ENCODE measurements at regions not wholly inside any gene's neighbourhood (a gene's known extent, or its start where the extent isn't known, plus 50 kb on each side); places are given as distances from the start of the nearest gene placed in this dataset.

DNA sequence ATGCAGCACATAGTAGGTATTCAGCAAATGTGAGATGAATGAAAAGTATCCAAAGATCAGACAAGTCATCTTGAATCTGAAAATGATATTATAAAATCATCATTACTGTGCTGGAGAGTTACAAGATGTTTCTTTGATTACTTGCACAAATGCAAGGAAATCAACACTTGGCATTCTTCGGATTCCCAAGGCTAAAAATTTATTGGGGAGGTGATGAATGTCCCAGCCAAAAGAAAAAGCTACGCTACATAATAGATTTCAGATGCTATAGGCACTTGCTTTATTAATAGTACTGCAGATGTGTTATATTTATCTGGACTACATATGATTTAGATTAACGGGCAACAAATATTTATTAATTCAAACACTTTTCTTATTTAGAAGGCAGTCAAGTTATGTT is 286.7 kb upstream of the TENM3 start:
- TF ChIP-seq, protein P1, sequence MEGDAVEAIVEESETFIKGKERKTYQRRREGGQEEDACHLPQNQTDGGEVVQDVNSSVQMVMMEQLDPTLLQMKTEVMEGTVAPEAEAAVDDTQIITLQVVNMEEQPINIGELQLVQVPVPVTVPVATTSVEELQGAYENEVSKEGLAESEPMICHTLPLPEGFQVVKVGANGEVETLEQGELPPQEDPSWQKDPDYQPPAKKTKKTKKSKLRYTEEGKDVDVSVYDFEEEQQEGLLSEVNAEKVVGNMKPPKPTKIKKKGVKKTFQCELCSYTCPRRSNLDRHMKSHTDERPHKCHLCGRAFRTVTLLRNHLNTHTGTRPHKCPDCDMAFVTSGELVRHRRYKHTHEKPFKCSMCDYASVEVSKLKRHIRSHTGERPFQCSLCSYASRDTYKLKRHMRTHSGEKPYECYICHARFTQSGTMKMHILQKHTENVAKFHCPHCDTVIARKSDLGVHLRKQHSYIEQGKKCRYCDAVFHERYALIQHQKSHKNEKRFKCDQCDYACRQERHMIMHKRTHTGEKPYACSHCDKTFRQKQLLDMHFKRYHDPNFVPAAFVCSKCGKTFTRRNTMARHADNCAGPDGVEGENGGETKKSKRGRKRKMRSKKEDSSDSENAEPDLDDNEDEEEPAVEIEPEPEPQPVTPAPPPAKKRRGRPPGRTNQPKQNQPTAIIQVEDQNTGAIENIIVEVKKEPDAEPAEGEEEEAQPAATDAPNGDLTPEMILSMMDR (IDR thresholded peaks at IDR 0.05), result no peak
- no peak for TF ChIP-seq POLR2A (IDR thresholded peaks at IDR 0.05)
